Liver (tissue), 8 donors: ENCODE measurements at regions not wholly inside any gene's neighbourhood (a gene's known extent, or its start where the extent isn't known, plus 50 kb on each side); places are given as distances from the start of the nearest gene placed in this dataset.

Experiments
- DNase-seq: peaks from one replicate; pipeline ENCODE4 v3.0.0-alpha.2; 2017; ENCODE audit warnings: low spot score
- H3K27ac ChIP-seq, 2 donors: one replicate each; pipeline ENCODE4 v1.7.0; 2013; ENCODE audit warnings: inconsistent platforms in 2 of 2, low read length in 2 of 2, control low read depth in 1 of 2, low read depth in 1 of 2, mild to moderate bottlenecking in 1 of 2
- H3K27me3 ChIP-seq, 4 donors: one replicate each; pipeline versions ENCODE4 v1.6.1 to v1.7.0; 2013; ENCODE audit warnings: low read length in 3 of 4, inconsistent platforms in 1 of 4, mild to moderate bottlenecking in 1 of 4, moderate library complexity in 1 of 4; ENCODE audit not compliant: control insufficient read depth in 4 of 4, insufficient read depth in 4 of 4
- H3K36me3 ChIP-seq, 4 donors: one replicate each; pipeline versions ENCODE4 v1.6.1 to v1.7.0; 2013; ENCODE audit warnings: low read length in 3 of 4, mild to moderate bottlenecking in 3 of 4, low read depth in 1 of 4, moderate library complexity in 1 of 4; ENCODE audit not compliant: control insufficient read depth in 4 of 4, insufficient read depth in 3 of 4
- H3K4me1 ChIP-seq, 4 donors: one replicate each; pipeline versions ENCODE4 v1.6.1 to v1.7.0; 2013; ENCODE audit warnings: low read length in 3 of 4, mild to moderate bottlenecking in 3 of 4, moderate library complexity in 1 of 4; ENCODE audit not compliant: control insufficient read depth in 4 of 4, insufficient read depth in 4 of 4
- H3K4me3 ChIP-seq, 3 donors: one replicate each; pipeline versions ENCODE4 v1.6.1 to v1.7.0; 2013; ENCODE audit warnings: low read length in 3 of 3, control low read depth in 1 of 3, low read depth in 1 of 3, mild to moderate bottlenecking in 1 of 3
- H3K9ac ChIP-seq, 2 donors: one replicate each; pipeline ENCODE4 v1.7.0; 2013; ENCODE audit warnings: low read length in 2 of 2, mild to moderate bottlenecking in 2 of 2, moderate library complexity in 2 of 2, control low read depth in 1 of 2, low read depth in 1 of 2
- H3K9me3 ChIP-seq, 4 donors: one replicate each; pipeline versions ENCODE4 v1.6.1 to v1.7.0; 2013; ENCODE audit warnings: low read length in 3 of 4; ENCODE audit not compliant: control insufficient read depth in 4 of 4
- CTCF ChIP-seq: fragments of 150-350 bp; IDR thresholded peaks from 2 replicates; pipeline ENCODE4 v1.5.1; 2017; ENCODE audit warnings: improper control_type of control experiment, low read depth, low read length; ENCODE audit not compliant: missing input control
- EGR1 ChIP-seq, 2 donors: IDR thresholded peaks; 2 replicates each; pipeline ENCODE4 v1.6.1; 2016 to 2018; ENCODE audit warnings: antibody characterized with exemption in 2 of 2, low read depth in 2 of 2
- FOXA2 ChIP-seq: IDR thresholded peaks from 2 replicates; pipeline ENCODE4 v1.6.1; 2016; ENCODE audit warnings: antibody characterized with exemption
- GABPA ChIP-seq, 2 donors: IDR thresholded peaks in 1 of 2; conservative IDR thresholded peaks in 1 of 2; 2 replicates each; pipeline ENCODE4 v1.6.1; 2016; ENCODE audit warnings: antibody characterized with exemption in 2 of 2, mild to moderate bottlenecking in 1 of 2, moderate library complexity in 1 of 2
- HNF4A ChIP-seq, 2 donors: conservative IDR thresholded peaks; 2 replicates each; pipeline ENCODE4 v1.6.1; 2016; ENCODE audit warnings: antibody characterized with exemption in 2 of 2, mild to moderate bottlenecking in 2 of 2
- HNF4G ChIP-seq: IDR thresholded peaks from 2 replicates; pipeline ENCODE4 v1.6.1; 2016; ENCODE audit warnings: antibody characterized with exemption
- JUND ChIP-seq, 2 donors: IDR thresholded peaks; 2 replicates each; pipeline ENCODE4 v1.6.1; 2016; ENCODE audit warnings: antibody characterized with exemption in 2 of 2
- MAX ChIP-seq: IDR thresholded peaks from 2 replicates; pipeline ENCODE4 v1.6.1; 2016; ENCODE audit warnings: antibody characterized with exemption
- NR2F2 ChIP-seq: IDR thresholded peaks from 2 replicates; pipeline ENCODE4 v1.6.1; 2016; ENCODE audit warnings: antibody characterized with exemption
- RAD21 ChIP-seq, 2 donors: IDR thresholded peaks; 2 replicates each; pipeline ENCODE4 v1.6.1; 2016; ENCODE audit warnings: antibody characterized with exemption in 2 of 2, mild to moderate bottlenecking in 2 of 2
- REST ChIP-seq: IDR thresholded peaks from 2 replicates; pipeline ENCODE4 v1.6.1; 2016; ENCODE audit warnings: antibody characterized with exemption, mild to moderate bottlenecking
- RXRA ChIP-seq, 2 donors: IDR thresholded peaks; 2 replicates each; pipeline ENCODE4 v1.6.1; 2017 to 2018; ENCODE audit warnings: antibody characterized with exemption in 2 of 2, mild to moderate bottlenecking in 1 of 2
- SP1 ChIP-seq: IDR thresholded peaks from 2 replicates; pipeline ENCODE4 v1.6.1; 2018; ENCODE audit warnings: antibody characterized with exemption, mild to moderate bottlenecking
- TAF1 ChIP-seq: conservative IDR thresholded peaks from 2 replicates; pipeline ENCODE4 v1.6.1; 2016; ENCODE audit warnings: antibody characterized with exemption, mild to moderate bottlenecking
- ZBTB33 ChIP-seq: IDR thresholded peaks from 2 replicates; pipeline ENCODE4 v1.6.1; 2016; ENCODE audit warnings: antibody characterized with exemption
- WGBS: extraction: QIAGEN DNeasy Blood & Tissue Kit; methylation state at CpG from one replicate; pipeline ENCODE4 v1.1.7; 2013; 5-methylcytosine and 5-hydroxymethylcytosine counted together
- donor health status: healthy.
- donor health status: healthy.
- donor health status: healthy.
- donor health status: healthy.
- donor health status: healthy.

- no peak overlapping the region for H3K4me3 ChIP-seq
- WGBS = 88% methylated on average over 1 of the region's 1 CpG
- no peak for DNase-seq
- no peaks in the 10 kb centered on the region for H3K27me3 ChIP-seq
- no peak for TF ChIP-seq NR2F2
- no peak for TF ChIP-seq GABPA (IDR thresholded peaks at IDR 0.05 in 1 of 2, conservative IDR thresholded peaks at IDR 0.05 in 1 of 2)
- TF ChIP-seq JUND (IDR thresholded peaks at IDR 0.05) = no peak
- TF ChIP-seq EGR1 (IDR thresholded peaks at IDR 0.05; ENCODE audit: low read depth in 2 of 2) = no peak
- no peak for TF ChIP-seq RAD21 (IDR thresholded peaks at IDR 0.05)
- no peak for TF ChIP-seq ZBTB33
- no peak for TF ChIP-seq CTCF
- peaks cover 0 to 3% (median 0%) of the 10 kb centered on the region in 4 donors for H3K9me3 ChIP-seq
- no peak overlapping the region for H3K27ac ChIP-seq
- no peaks in the 10 kb centered on the region for H3K36me3 ChIP-seq
- no peak overlapping the region for H3K9ac ChIP-seq
- H3K4me1 ChIP-seq = no peaks in the 10 kb centered on the region
Measured at GRCh38 chr3:21117370-21117769, 633.6 kb downstream of the ZNF385D start.

GRCh38 chr3:21109056-21109455, 642.0 kb downstream of the ZNF385D start:
- no peaks in the 10 kb centered on the region for H3K36me3 ChIP-seq
- no peak overlapping the region for H3K27ac ChIP-seq
- H3K4me1 ChIP-seq = no peaks in the 10 kb centered on the region
- TF ChIP-seq SP1 = no peak
- TF ChIP-seq GABPA (IDR thresholded peaks at IDR 0.05 in 1 of 2, conservative IDR thresholded peaks at IDR 0.05 in 1 of 2) = no peak
- no peak for TF ChIP-seq CTCF
- no peak for TF ChIP-seq NR2F2
- TF ChIP-seq MAX = no peak
- TF ChIP-seq TAF1 = no peak
- no peak for TF ChIP-seq HNF4A (conservative IDR thresholded peaks at IDR 0.05)
- WGBS = 59% methylated on average over 3 of the region's 3 CpGs
- H3K9ac ChIP-seq = no peak overlapping the region
- H3K27me3 ChIP-seq = no peaks in the 10 kb centered on the region
- DNase-seq = no peak
- no peak overlapping the region for H3K4me3 ChIP-seq
- no peaks in the 10 kb centered on the region for H3K9me3 ChIP-seq

GRCh38 chr3:21105784-21106183, 645.2 kb downstream of the ZNF385D start:
- no peaks in the 10 kb centered on the region for H3K36me3 ChIP-seq
- no peak overlapping the region for H3K27ac ChIP-seq
- WGBS = 93% methylated on average over 1 of the region's 1 CpG
- no peak overlapping the region for H3K9ac ChIP-seq
- no peaks in the 10 kb centered on the region for H3K27me3 ChIP-seq
- H3K9me3 ChIP-seq = no peaks in the 10 kb centered on the region
- no peak overlapping the region for H3K4me3 ChIP-seq
- no peak for DNase-seq
- H3K4me1 ChIP-seq = no peaks in the 10 kb centered on the region
- TF ChIP-seq REST = no peak
- no peak for TF ChIP-seq RXRA (IDR thresholded peaks at IDR 0.05)
- no peak for TF ChIP-seq FOXA2
- TF ChIP-seq TAF1 = no peak
- TF ChIP-seq HNF4A (conservative IDR thresholded peaks at IDR 0.05) = no peak
- TF ChIP-seq HNF4G = no peak
- TF ChIP-seq ZBTB33 = no peak
- no peak for TF ChIP-seq SP1
- TF ChIP-seq RAD21 (IDR thresholded peaks at IDR 0.05) = no peak
- TF ChIP-seq MAX = no peak
- TF ChIP-seq JUND (IDR thresholded peaks at IDR 0.05) = no peak
